ENCODE measurements at regions not wholly inside any gene's neighbourhood (a gene's known extent, or its start where the extent isn't known, plus 50 kb on each side); places are given as distances from the start of the nearest gene placed in this dataset.

DNA sequence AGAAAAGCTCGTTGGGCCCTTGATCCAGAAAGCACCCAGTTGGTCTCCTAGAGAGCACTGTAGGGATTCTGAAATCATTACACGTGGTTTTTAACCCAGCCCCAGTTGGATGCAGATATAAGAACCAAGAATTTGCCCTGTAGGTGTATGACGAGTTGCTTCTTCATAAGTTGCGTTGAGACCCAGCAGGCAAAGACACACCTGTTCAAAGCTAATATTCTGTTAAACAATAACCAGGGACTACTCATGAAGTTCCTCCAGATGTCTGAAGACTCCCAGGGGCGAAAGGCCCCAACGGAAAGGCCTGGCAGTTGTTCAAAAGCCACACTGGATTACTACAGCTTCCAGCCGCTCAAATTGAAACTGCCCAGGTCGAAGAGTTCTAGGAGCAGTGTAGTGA is 88.6 kb upstream of the HNRNPU start:
- Histone ChIP-seq H3K4me3 (replicated peaks; ENCODE audit: low read depth, low read length) (no peak overlapping the region), H3K27me3 (replicated peaks; ENCODE audit: control insufficient read depth, insufficient read depth, low read length) (no peaks in the 10 kb centered on the region), H3K36me3 (ENCODE audit: control insufficient read depth, insufficient read depth, low read length) (no peaks in the 10 kb centered on the region)
- DNase-seq (ENCODE audit: extremely low read depth, insufficient read length): no peak
- TF ChIP-seq, protein P1, sequence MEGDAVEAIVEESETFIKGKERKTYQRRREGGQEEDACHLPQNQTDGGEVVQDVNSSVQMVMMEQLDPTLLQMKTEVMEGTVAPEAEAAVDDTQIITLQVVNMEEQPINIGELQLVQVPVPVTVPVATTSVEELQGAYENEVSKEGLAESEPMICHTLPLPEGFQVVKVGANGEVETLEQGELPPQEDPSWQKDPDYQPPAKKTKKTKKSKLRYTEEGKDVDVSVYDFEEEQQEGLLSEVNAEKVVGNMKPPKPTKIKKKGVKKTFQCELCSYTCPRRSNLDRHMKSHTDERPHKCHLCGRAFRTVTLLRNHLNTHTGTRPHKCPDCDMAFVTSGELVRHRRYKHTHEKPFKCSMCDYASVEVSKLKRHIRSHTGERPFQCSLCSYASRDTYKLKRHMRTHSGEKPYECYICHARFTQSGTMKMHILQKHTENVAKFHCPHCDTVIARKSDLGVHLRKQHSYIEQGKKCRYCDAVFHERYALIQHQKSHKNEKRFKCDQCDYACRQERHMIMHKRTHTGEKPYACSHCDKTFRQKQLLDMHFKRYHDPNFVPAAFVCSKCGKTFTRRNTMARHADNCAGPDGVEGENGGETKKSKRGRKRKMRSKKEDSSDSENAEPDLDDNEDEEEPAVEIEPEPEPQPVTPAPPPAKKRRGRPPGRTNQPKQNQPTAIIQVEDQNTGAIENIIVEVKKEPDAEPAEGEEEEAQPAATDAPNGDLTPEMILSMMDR (IDR thresholded peaks at IDR 0.05; ENCODE audit: insufficient read depth, low read length, poor library complexity, severe bottlenecking): no peak

DNA sequence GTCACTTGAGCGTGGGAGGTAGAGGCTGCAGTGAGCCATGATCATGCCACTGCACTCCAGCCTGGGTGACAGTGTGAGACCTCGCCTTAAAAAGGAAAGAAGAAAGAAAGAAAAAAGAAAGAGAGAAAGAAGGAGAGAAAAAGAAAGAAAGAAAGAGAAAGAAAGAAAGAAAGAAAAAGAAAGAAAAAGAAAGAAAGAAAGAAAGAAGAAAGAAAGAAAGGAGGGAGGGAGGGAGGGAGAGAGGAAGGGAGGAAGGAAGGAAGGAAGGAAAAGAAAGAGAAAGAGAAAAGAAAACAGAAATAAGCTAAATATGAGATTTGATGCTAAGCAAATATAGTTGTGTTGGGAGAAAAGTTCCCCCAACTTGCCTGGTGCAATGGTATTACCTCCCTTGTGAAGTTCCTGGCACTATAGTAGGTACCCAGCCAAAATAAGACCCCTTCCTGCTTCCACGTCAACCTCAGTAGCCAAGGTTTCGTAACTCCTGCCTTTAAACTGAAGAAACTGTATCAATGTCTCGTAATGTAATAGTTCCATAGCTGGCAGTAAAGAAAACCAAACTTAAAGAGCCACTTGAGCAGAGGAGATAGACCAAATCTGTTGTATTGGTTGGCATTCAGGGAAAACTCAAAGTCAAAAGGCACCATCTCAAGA is 88.1 kb upstream of the HNRNPU start:
- Histone ChIP-seq H3K36me3 (ENCODE audit: control insufficient read depth, insufficient read depth, low read length) (no peaks in the 10 kb centered on the region), H3K27me3 (replicated peaks; ENCODE audit: control insufficient read depth, insufficient read depth, low read length) (no peaks in the 10 kb centered on the region), H3K4me3 (replicated peaks; ENCODE audit: low read depth, low read length) (no peak overlapping the region)
- TF ChIP-seq, protein P1 (IDR thresholded peaks at IDR 0.05; ENCODE audit: insufficient read depth, low read length, poor library complexity, severe bottlenecking): no peak
- no peak for DNase-seq (ENCODE audit: extremely low read depth, insufficient read length)

DNA sequence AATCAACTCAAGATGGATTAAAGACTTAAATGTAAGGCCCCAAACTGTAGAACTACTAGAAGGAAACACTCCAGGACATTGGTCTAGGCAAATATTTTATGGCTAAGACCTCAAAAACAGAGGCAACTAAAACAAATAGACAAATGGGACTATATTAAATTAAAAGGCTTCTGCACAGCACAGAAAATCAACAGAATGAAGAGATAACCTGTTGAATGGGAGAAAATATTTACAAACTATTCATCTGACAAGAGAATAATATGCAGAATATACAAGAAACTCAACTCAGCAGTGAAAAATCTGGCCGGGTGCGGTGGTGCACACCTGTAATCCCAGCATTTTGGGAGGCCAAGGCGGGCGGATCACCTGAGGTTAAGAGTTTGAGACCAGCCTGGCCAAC is 84.1 kb upstream of the HNRNPU start:
- no peaks in the 10 kb centered on the region for H3K36me3 ChIP-seq (ENCODE audit: control insufficient read depth, insufficient read depth, low read length)
- TF ChIP-seq, protein P1 (IDR thresholded peaks at IDR 0.05; ENCODE audit: insufficient read depth, low read length, poor library complexity, severe bottlenecking): no peak
- no peak overlapping the region for H3K4me3 ChIP-seq (replicated peaks; ENCODE audit: low read depth, low read length)
- H3K27me3 ChIP-seq (replicated peaks; ENCODE audit: control insufficient read depth, insufficient read depth, low read length): no peaks in the 10 kb centered on the region
- no peak for DNase-seq (ENCODE audit: extremely low read depth, insufficient read length)

DNA sequence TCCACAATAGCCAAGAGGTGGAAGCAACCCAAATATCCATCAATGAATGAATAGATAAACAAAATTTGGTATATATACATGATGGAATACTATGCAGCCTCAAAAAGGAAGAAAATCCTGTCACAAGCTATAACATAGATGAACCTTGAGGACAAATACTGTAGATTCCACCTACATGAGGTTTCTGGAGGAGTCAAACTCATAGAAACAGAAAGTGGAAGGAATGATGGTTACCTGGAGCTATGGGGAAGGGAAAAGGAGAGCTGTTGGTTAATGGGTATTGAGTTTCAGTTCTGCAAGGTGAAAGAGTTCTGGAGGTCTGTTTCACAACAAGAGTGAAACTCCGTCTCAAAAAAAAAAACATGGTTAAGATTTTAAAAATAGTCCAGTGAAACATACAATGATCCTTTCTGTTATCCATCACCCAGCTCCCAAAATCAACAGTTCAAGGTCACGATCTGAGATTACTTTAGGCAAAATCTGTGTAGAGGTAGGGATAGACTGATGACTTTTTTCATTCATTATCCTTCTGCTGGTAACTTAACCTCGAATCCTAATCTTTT is 80.8 kb upstream of the HNRNPU start:
- Histone ChIP-seq H3K36me3 (ENCODE audit: control insufficient read depth, insufficient read depth, low read length) (no peaks in the 10 kb centered on the region), H3K4me3 (replicated peaks; ENCODE audit: low read depth, low read length) (no peak overlapping the region; the same call in 1 of the 2 replicates), H3K27me3 (replicated peaks; ENCODE audit: control insufficient read depth, insufficient read depth, low read length) (no peaks in the 10 kb centered on the region)
- TF ChIP-seq, protein P1 (IDR thresholded peaks at IDR 0.05; ENCODE audit: insufficient read depth, low read length, poor library complexity, severe bottlenecking): no peak
- peak; percentile 74 for DNase-seq (ENCODE audit: extremely low read depth, insufficient read length)

DNA sequence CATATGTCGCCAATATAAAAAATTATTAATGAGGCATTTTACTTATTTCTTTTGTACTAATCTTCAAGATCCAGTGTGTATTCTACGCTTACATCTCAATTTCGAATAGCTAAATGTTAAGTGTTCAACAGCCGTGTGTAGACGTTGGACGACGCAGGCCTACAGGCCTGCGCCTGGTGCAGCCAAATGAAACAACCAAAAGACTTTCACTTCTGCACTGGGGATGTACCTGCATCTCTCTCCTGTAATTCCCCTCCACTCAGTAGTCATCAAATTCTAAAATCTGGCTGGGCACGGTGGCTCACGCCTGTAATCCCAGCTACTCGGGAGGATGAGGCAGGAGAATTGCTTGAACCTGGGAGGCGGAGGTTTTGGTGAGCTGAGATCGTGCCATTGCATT is 76.8 kb upstream of the HNRNPU start:
- no peaks in the 10 kb centered on the region for H3K36me3 ChIP-seq (ENCODE audit: control insufficient read depth, insufficient read depth, low read length)
- no peaks in the 10 kb centered on the region for H3K27me3 ChIP-seq (replicated peaks; ENCODE audit: control insufficient read depth, insufficient read depth, low read length)
- TF ChIP-seq, protein P1 (IDR thresholded peaks at IDR 0.05; ENCODE audit: insufficient read depth, low read length, poor library complexity, severe bottlenecking): no peak
- DNase-seq (ENCODE audit: extremely low read depth, insufficient read length): peak; percentile 65
- no peak overlapping the region for H3K4me3 ChIP-seq (replicated peaks; ENCODE audit: low read depth, low read length)

All from GM06990 (cell line).